Heart right ventricle (tissue), 16 donors: ENCODE measurements at regions not wholly inside any gene's neighbourhood (a gene's known extent, or its start where the extent isn't known, plus 50 kb on each side); places are given as distances from the start of the nearest gene placed in this dataset.

Source experiments
- ATAC-seq, 8 donors: fragments of 200-7000 bp; cut with Tn5 transposase; one replicate each; pipeline ENCODE4 v1.9.1; 2020; ENCODE audit warnings: mild to moderate bottlenecking in 8 of 8, moderate library complexity in 8 of 8, moderate number of reproducible peaks in 1 of 8
- DNase-seq, 2 donors: peaks; one replicate each; pipeline ENCODE4 v3.0.0-alpha.2; 2020
- H3K27ac ChIP-seq, 10 donors: fragments of 200-600 bp; sonication (generic) in 2 of 10; one replicate each; pipeline versions ENCODE4 v1.5.0 to v1.8.0; 2020 to 2022; ENCODE audit warnings: mild to moderate bottlenecking in 3 of 10
- H3K27me3 ChIP-seq, 7 donors: fragments of 200-600 bp; one replicate each; pipeline ENCODE4 v1.8.0; 2021 to 2022; ENCODE audit warnings: mild to moderate bottlenecking in 2 of 7
- H3K36me3 ChIP-seq, 9 donors: fragments of 200-600 bp; sonication (generic) in 1 of 9; one replicate each; pipeline versions ENCODE4 v1.5.0 to v1.8.0; 2020 to 2022; ENCODE audit warnings: mild to moderate bottlenecking in 2 of 9
- H3K4me1 ChIP-seq, 9 donors: fragments of 200-600 bp; sonication (generic) in 1 of 9; one replicate each; pipeline versions ENCODE4 v1.5.0 to v1.8.0; 2020 to 2022; ENCODE audit warnings: mild to moderate bottlenecking in 4 of 9
- H3K4me3 ChIP-seq, 10 donors: fragments of 200-600 bp; sonication (generic) in 2 of 10; one replicate each; pipeline versions ENCODE4 v1.5.0 to v1.8.0; 2020 to 2022; ENCODE audit warnings: mild to moderate bottlenecking in 7 of 10, moderate library complexity in 2 of 10
- H3K9me3 ChIP-seq, 11 donors: fragments of 200-600 bp in 10 of 11; sonication (generic) in 2 of 11; one replicate each; pipeline versions ENCODE4 v1.5.0 to v1.8.0; 2013 to 2022; ENCODE audit warnings: mild to moderate bottlenecking in 2 of 11, control low read depth in 1 of 11, moderate library complexity in 1 of 11
- CTCF ChIP-seq, 9 donors: fragments of 200-600 bp; sonication (generic) in 2 of 9; IDR thresholded peaks; one replicate each; pipeline versions ENCODE4 v1.5.0 to v1.8.0; 2021 to 2022; ENCODE audit warnings: antibody characterized with exemption in 9 of 9, mild to moderate bottlenecking in 5 of 9, moderate library complexity in 1 of 9
- WGBS, 2 donors: extraction: QIAGEN DNeasy Blood & Tissue Kit; methylation state at CpG; one replicate each; pipeline ENCODE4 v1.1.7; 2013; ENCODE audit warnings: inconsistent platforms in 1 of 2; 5-methylcytosine and 5-hydroxymethylcytosine counted together
- intact Hi-C, 10 donors: fragments of 100-400 bp; cut with DNase I; formaldehyde crosslinking; loops; one replicate each; pipeline versions ENCODE4 v1.11.1 to v1.14.2; 2022
- donor health status: Arrhythmogenic right ventricular cardiomyopathy.
- donor health status: ischemic (EF 13 %, LVEDD 7.1; RV severe dilation, severe dysfunction).
- donor health status: healthy with polysubstance abuse.
- donor health status: DM: no; HTN: yes; CAD: no.
- donor health status: DM: no; HTN: no; CAD: no.
- donor health status: ischemic (EF 25% LVEDD 6.9; RV normal size, moderate dysfunction).
- donor health status: ischemic (EF 25% LVEDD 5.7; RV mildly dilated, moderate dysfunction).
- donor health status: healthy.
- donor health status: DM: yes; HTN: yes; CAD: no.
- donor health status: Ischemic cardiomyopathy.
- donor health status: ischemic (EF 35%, LVEDD 5.7; RV mildly dilated, moderate dysfunction).
- donor health status: nonischemic (EF 11% LVEDD 7.7; RV severe dilation, severe dysfunction).
- donor health status: DM: yes; HTN: yes; CAD: no.
- donor health status: PGD.
- donor health status: ischemic (EF 29% LVEDD 5.4; RV normal size, mild dysfunction).
- donor health status: nonischemic (EF 23%, LVEDD 6.1; RV moderate dilation, normal function).

GRCh38 chr16:52953215-52953614 is 99.5 kb downstream of the CHD9NB start:
- no peak for ATAC-seq
- 39 to 55% methylated on average over 4 of the region's 4 CpGs for WGBS, 2 donors

DNA sequence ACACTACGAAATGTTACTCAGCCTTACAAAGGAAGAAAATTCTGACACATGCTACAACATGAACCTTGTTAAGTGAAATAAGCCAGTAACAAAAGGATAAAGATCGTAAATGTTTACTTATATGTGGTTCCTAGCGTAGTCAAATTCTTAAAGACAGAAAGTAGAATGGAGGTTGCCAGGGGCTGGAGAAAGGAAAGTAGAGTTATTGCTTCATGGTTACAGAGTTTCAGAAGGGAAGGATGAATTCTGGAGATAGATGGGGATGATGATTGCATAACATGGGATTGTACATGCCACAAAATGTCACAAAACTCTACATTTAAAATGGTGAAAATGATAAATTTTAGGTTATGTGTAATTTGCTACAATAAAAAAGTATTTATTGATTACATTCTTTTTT is 103.8 kb downstream of the CHD9NB start:
- peaks cover 0 to 18% (median 5%) of the 10 kb centered on the region in 11 donors for H3K9me3 ChIP-seq
- no peak overlapping the region for H3K4me3 ChIP-seq
- H3K36me3 ChIP-seq, result no peaks in the 10 kb centered on the region
- no peak for DNase-seq
- TF ChIP-seq CTCF (IDR thresholded peaks at IDR 0.05), result no peak
- H3K27me3 ChIP-seq, result no peaks in the 10 kb centered on the region
- no peak for ATAC-seq
- H3K27ac ChIP-seq, result no peak overlapping the region
- no peaks in the 10 kb centered on the region for H3K4me1 ChIP-seq
- 89 to 90% methylated on average over 3 of the region's 3 CpGs for WGBS, 2 donors
- intact Hi-C loops, result no loop called here

More at GRCh38 chr16:52953215-52953614, 99.5 kb downstream of the CHD9NB start:
- Histone ChIP-seq H3K27me3 (no peaks in the 10 kb centered on the region), H3K27ac (no peak overlapping the region), H3K36me3 (no peaks in the 10 kb centered on the region), H3K4me3 (no peak overlapping the region), H3K9me3 (no peaks in the 10 kb centered on the region), H3K4me1 (no peaks in the 10 kb centered on the region)
- intact Hi-C loops, result no loop called here
- TF ChIP-seq CTCF (IDR thresholded peaks at IDR 0.05), result no peak
- no peak for DNase-seq

GRCh38 chr16:52932321-52932720 is 120.4 kb downstream of the CHD9NB start:
- intact Hi-C loops, result no loop called here
- H3K27me3 ChIP-seq, result no peaks in the 10 kb centered on the region
- H3K9me3 ChIP-seq, result peaks cover 0 to 12% (median 2%) of the 10 kb centered on the region in 11 donors
- no peak for TF ChIP-seq CTCF (IDR thresholded peaks at IDR 0.05)
- no peak overlapping the region for H3K4me3 ChIP-seq
- H3K4me1 ChIP-seq, result no peaks in the 10 kb centered on the region
- DNase-seq (no peak), ATAC-seq (no peak)
- no peak overlapping the region for H3K27ac ChIP-seq
- 31 to 62% methylated on average over 2 of the region's 2 CpGs for WGBS, 2 donors
- H3K36me3 ChIP-seq, result no peaks in the 10 kb centered on the region

GRCh38 chr16:52929478-52930400 is 123.0 kb downstream of the CHD9NB start:
- no peak for DNase-seq
- 17 to 18% methylated on average over 2 of the region's 2 CpGs for whole genome bisulfite sequencing, 2 donors
- TF ChIP-seq CTCF (IDR thresholded peaks at IDR 0.05), result no peak
- Histone ChIP-seq H3K27me3 (no peaks in the 10 kb centered on the region), H3K27ac (no peak overlapping the region), H3K4me3 (no peak overlapping the region), H3K4me1 (no peaks in the 10 kb centered on the region), H3K9me3 (peaks cover 0 to 12% (median 2%) of the 10 kb centered on the region in 11 donors), H3K36me3 (no peaks in the 10 kb centered on the region)
- ATAC-seq, result no peak
- intact Hi-C loops, result no loop called here
